OCI-LY7 (cell line): ENCODE measurements at regions not wholly inside any gene's neighbourhood (a gene's known extent, or its start where the extent isn't known, plus 50 kb on each side); places are given as distances from the start of the nearest gene placed in this dataset.
A peak's percentile ranks its signal among the peaks of the same experiment; 100 is the strongest.

ENCODE experiments used
- BruUV-seq: library from RNA; stranded (reverse); fragments of 400-500 nt; replicated peaks from 2 replicates; lab custom pipeline; 2021; lab: Mats Ljungman, UMichigan
- CTCF ChIA-PET: fragments of 300-600 bp; sonication (Branson Sonifier 250); formaldehyde crosslinking; loops from one replicate; lab custom pipeline; 2022; ENCODE audit warnings: antibody characterized with exemption; ENCODE audit not compliant: unreplicated experiment; lab: Charles Lee
- POLR2A ChIA-PET: fragments of 300-600 bp; sonication (Branson Sonifier 250); formaldehyde crosslinking; loops from one replicate; lab custom pipeline; 2022; ENCODE audit warnings: antibody characterized with exemption; lab: Charles Lee
- DNase-seq: peaks from one replicate; pipeline ENCODE4 v3.0.0-alpha.2; 2015; ENCODE audit warnings: low spot score
- H2AFZ ChIP-seq: fragments of 200-600 bp; sonication (generic), shearing (Covaris generic); 2 replicates; pipeline ENCODE4 v1.6.1; 2014; ENCODE audit warnings: mild to moderate bottlenecking, antibody characterized with exemption, low read length, moderate library complexity
- H3K27ac ChIP-seq: fragments of 200-600 bp; sonication (generic); 2 replicates; pipeline ENCODE4 v1.5.1; 2014; ENCODE audit warnings: mixed run types, low read depth, mild to moderate bottlenecking, moderate library complexity, low read length, inconsistent platforms; ENCODE audit not compliant: poor library complexity, severe bottlenecking
- H3K36me3 ChIP-seq: fragments of 200-600 bp; sonication (generic); 2 replicates; pipeline ENCODE4 v1.6.1; 2014; ENCODE audit warnings: mild to moderate bottlenecking, antibody characterized with exemption, low read length, moderate library complexity, mixed read lengths; ENCODE audit not compliant: insufficient read depth
- H3K4me1 ChIP-seq: fragments of 200-600 bp; sonication (generic); 2 replicates; pipeline ENCODE4 v1.5.1; 2014; ENCODE audit warnings: mild to moderate bottlenecking, low read length; ENCODE audit not compliant: insufficient read depth, poor library complexity, severe bottlenecking
- H3K4me2 ChIP-seq: fragments of 200-600 bp; sonication (generic); 2 replicates; pipeline ENCODE4 v1.6.1; 2014; ENCODE audit warnings: mild to moderate bottlenecking, low read length
- H3K4me3 ChIP-seq: fragments of 200-600 bp; sonication (generic); 2 replicates; pipeline ENCODE4 v1.5.1; 2014; ENCODE audit warnings: mild to moderate bottlenecking, low read depth, low read length; ENCODE audit not compliant: poor library complexity, severe bottlenecking
- H3K79me2 ChIP-seq: fragments of 200-600 bp; sonication (generic); 2 replicates; pipeline ENCODE4 v1.6.1; 2016; ENCODE audit warnings: low read depth, mild to moderate bottlenecking, low read length, moderate library complexity, mixed read lengths; ENCODE audit not compliant: insufficient read depth
- H3K9me2 ChIP-seq: fragments of 200-600 bp; sonication (generic); 2 replicates; pipeline ENCODE4 v1.6.1; 2016; ENCODE audit warnings: mild to moderate bottlenecking, low read length, mixed read lengths; ENCODE audit not compliant: insufficient read depth
- H3K9me3 ChIP-seq: fragments of 200-600 bp; sonication (generic); 2 replicates; pipeline ENCODE4 v1.6.1; 2014; ENCODE audit warnings: mild to moderate bottlenecking, mixed run types, low read length, mixed read lengths
- H4K20me1 ChIP-seq: fragments of 200-600 bp; sonication (generic); 2 replicates; pipeline ENCODE4 v1.6.1; 2014; ENCODE audit warnings: mild to moderate bottlenecking, antibody characterized with exemption, low read length, moderate library complexity, mixed read lengths; ENCODE audit not compliant: insufficient read depth
- CTCF ChIP-seq: fragments of 200-600 bp; sonication (generic); conservative IDR thresholded peaks from 2 replicates; pipeline ENCODE4 v1.5.1; 2014; ENCODE audit warnings: mild to moderate bottlenecking, antibody characterized with exemption, low read length, moderate library complexity, mixed read lengths
- EZH2phosphoT487 ChIP-seq: fragments of 200-600 bp; sonication (generic); IDR thresholded peaks from 2 replicates; pipeline ENCODE4 v1.6.1; 2018; ENCODE audit warnings: low read depth, borderline replicate concordance, mild to moderate bottlenecking, mixed run types, antibody characterized with exemption, low read length, moderate library complexity, mixed read lengths
- intact Hi-C: fragments of 100-400 bp; cut with micrococcal nuclease; formaldehyde crosslinking; loops from one replicate; pipeline ENCODE4 v1.10.0; 2022; ENCODE audit not compliant: unreplicated experiment

- H3K36me3 ChIP-seq, result no peaks in the 10 kb centered on the region
- no TSS peak for BruUV-seq
- ChIA-PET CTCF (no interaction called here), POLR2A (interaction anchor here (0.6 to 1.9 kb wide), 3 partner anchors 10 to 404 kb away, joined by 3 to 6 read pairs (median 3); no protein-coding TSS in a partner anchor)
- no peak overlapping the region for H3K4me3 ChIP-seq
- no peaks in the 10 kb centered on the region for H3K9me3 ChIP-seq
- TF ChIP-seq CTCF (peak; percentile 56), EZH2phosphoT487 (no peak)
- intact Hi-C loops, result no loop called here
- no peak overlapping the region for H3K27ac ChIP-seq
- no peaks in the 10 kb centered on the region for H3K9me2 ChIP-seq
- no peaks in the 10 kb centered on the region for H3K79me2 ChIP-seq
- DNase-seq, result peak; percentile 5
- no peaks in the 10 kb centered on the region for H3K4me1 ChIP-seq
- no peak overlapping the region for H2AFZ ChIP-seq
- no peak overlapping the region for H3K4me2 ChIP-seq
- H4K20me1 ChIP-seq, result no peaks in the 10 kb centered on the region
These were observed 151.4 kb downstream of the PTGER3 start for GRCh38 chr1:70896224-70896623.

- ChIA-PET CTCF (no interaction called here), POLR2A (no interaction called here)
- intact Hi-C loops, result no loop called here
- no peak overlapping the region for H2AFZ ChIP-seq
- H3K4me1 ChIP-seq, result no peaks in the 10 kb centered on the region
- no peaks in the 10 kb centered on the region for H4K20me1 ChIP-seq
- no peak overlapping the region for H3K4me3 ChIP-seq
- no peak overlapping the region for H3K4me2 ChIP-seq
- DNase-seq, result no peak
- H3K79me2 ChIP-seq, result no peaks in the 10 kb centered on the region
- TF ChIP-seq EZH2phosphoT487 (no peak), CTCF (no peak)
- no peak overlapping the region for H3K27ac ChIP-seq
- H3K36me3 ChIP-seq, result no peaks in the 10 kb centered on the region
- BruUV-seq, result no TSS peak
- H3K9me3 ChIP-seq, result no peaks in the 10 kb centered on the region
- H3K9me2 ChIP-seq, result no peaks in the 10 kb centered on the region
These were observed 150.3 kb downstream of the PTGER3 start for GRCh38 chr1:70897273-70897672.

GRCh38 chr1:70899735-70900134, 147.9 kb downstream of the PTGER3 start:
- Histone ChIP-seq H3K27ac (no peak overlapping the region), H3K4me2 (no peak overlapping the region), H3K9me2 (no peaks in the 10 kb centered on the region), H3K4me1 (no peaks in the 10 kb centered on the region), H2AFZ (no peak overlapping the region), H3K36me3 (no peaks in the 10 kb centered on the region), H3K79me2 (no peaks in the 10 kb centered on the region), H4K20me1 (no peaks in the 10 kb centered on the region), H3K9me3 (no peaks in the 10 kb centered on the region), H3K4me3 (no peak overlapping the region)
- intact Hi-C loops, result no loop called here
- POLR2A ChIA-PET, result no interaction called here
- BruUV-seq, result no TSS peak
- CTCF ChIA-PET, result no interaction called here
- no peak for DNase-seq
- no peak for TF ChIP-seq EZH2phosphoT487
